B cell (primary cell): ENCODE measurements at regions not wholly inside any gene's neighbourhood (a gene's known extent, or its start where the extent isn't known, plus 50 kb on each side); places are given as distances from the start of the nearest gene placed in this dataset.
A peak's percentile ranks its signal among the peaks of the same experiment; 100 is the strongest.

ENCODE experiments used
- ATAC-seq: fragments of 200-7000 bp; cut with Tn5 transposase; one replicate; pipeline ENCODE4 v1.10.0; 2021; ENCODE audit warnings: low read depth, mild to moderate bottlenecking, moderate number of reproducible peaks, moderate library complexity
- CTCF ChIA-PET: fragments of 350-600 bp; sonication (Branson Sonifier 250); formaldehyde crosslinking; loops from one replicate; lab custom pipeline; 2021; ENCODE audit warnings: antibody characterized with exemption, inconsistent platforms; lab: Charles Lee
- POLR2A ChIA-PET: fragments of 350-600 bp; sonication (Branson Sonifier 250); formaldehyde crosslinking; loops from one replicate; lab custom pipeline; 2021; ENCODE audit warnings: antibody characterized with exemption; lab: Charles Lee
- DNase-seq: peaks from one replicate; pipeline ENCODE4 v3.0.0; 2013
- H2AFZ ChIP-seq: 2 replicates; pipeline ENCODE4 v1.6.1; 2012; ENCODE audit warnings: mild to moderate bottlenecking, low read depth, low read length; ENCODE audit not compliant: insufficient read depth, poor library complexity, severe bottlenecking
- H3K27ac ChIP-seq, 2 donors: 1 replicate in 1 of 2; 2 replicates in 1 of 2; pipeline ENCODE4 v1.5.1; 2012 to 2013; ENCODE audit warnings: low read length in 2 of 2, mild to moderate bottlenecking in 2 of 2, moderate library complexity in 1 of 2
- H3K27me3 ChIP-seq, 4 experiments: fragments of 200-600 bp in 1 of 4; sonication (generic) in 1 of 4; replicated peaks in 1 of 4; 1 replicate in 2 of 4; 2 replicates in 2 of 4; pipeline versions ENCODE4 v1.6.1 to v1.7.0; 2013 to 2016; ENCODE audit warnings: low read length in 3 of 4, mild to moderate bottlenecking in 2 of 4, mixed read lengths in 1 of 4, moderate library complexity in 1 of 4; ENCODE audit not compliant: insufficient read depth in 4 of 4, control insufficient read depth in 3 of 4; ENCODE audit errors: control extremely low read depth in 1 of 4
- H3K36me3 ChIP-seq, 2 experiments: replicated peaks in 1 of 2; 1 replicate in 1 of 2; 2 replicates in 1 of 2; pipeline versions ENCODE4 v1.6.1 to v1.7.1; 2013; ENCODE audit warnings: low read length in 1 of 2; ENCODE audit not compliant: insufficient read depth in 2 of 2, control insufficient read depth in 1 of 2; ENCODE audit errors: control extremely low read depth in 1 of 2, extremely low read depth in 1 of 2
- H3K4me1 ChIP-seq, 2 donors: fragments of 200-600 bp in 1 of 2; sonication (generic) in 1 of 2; 1 replicate in 1 of 2; 2 replicates in 1 of 2; pipeline versions ENCODE4 v1.5.1 to v1.6.1; 2013 to 2017; ENCODE audit warnings: low read length in 2 of 2; ENCODE audit not compliant: control insufficient read depth in 2 of 2, insufficient read depth in 2 of 2
- H3K4me2 ChIP-seq: replicated peaks from 2 replicates; pipeline ENCODE3; 2012; ENCODE audit warnings: mild to moderate bottlenecking, low read depth, low read length; ENCODE audit not compliant: poor library complexity, severe bottlenecking
- H3K4me3 ChIP-seq, 5 experiments: fragments of 200-600 bp in 1 of 5; sonication (generic) in 1 of 5; 1 replicate in 3 of 5; 2 replicates in 2 of 5; pipeline versions ENCODE4 v1.5.1 to v1.7.0; 2011 to 2016; ENCODE audit warnings: low read length in 4 of 5, mild to moderate bottlenecking in 4 of 5, low read depth in 2 of 5, control low read depth in 1 of 5, moderate library complexity in 1 of 5; ENCODE audit not compliant: insufficient read depth in 1 of 5; ENCODE audit errors: control extremely low read depth in 1 of 5, extremely low read depth in 1 of 5
- H3K79me2 ChIP-seq: fragments of 200-600 bp; sonication (generic); one replicate; pipeline ENCODE4 v1.6.0; 2016; ENCODE audit warnings: low read length; ENCODE audit not compliant: control insufficient read depth, insufficient read depth
- H3K9ac ChIP-seq: fragments of 200-600 bp; sonication (generic); 2 replicates; pipeline ENCODE4 v1.6.1; 2017; ENCODE audit warnings: mild to moderate bottlenecking, low read length, moderate library complexity
- H3K9me3 ChIP-seq, 3 donors: one replicate each; pipeline versions ENCODE4 v1.6.1 to v1.7.1; 2013; ENCODE audit warnings: low read length in 2 of 3; ENCODE audit not compliant: control insufficient read depth in 2 of 3, insufficient read depth in 1 of 3; ENCODE audit errors: control extremely low read depth in 1 of 3
- H4K20me1 ChIP-seq: 2 replicates; pipeline ENCODE4 v1.6.0; 2012; ENCODE audit warnings: mild to moderate bottlenecking, low read length; ENCODE audit not compliant: insufficient read depth, control insufficient read depth, poor library complexity, severe bottlenecking
- H3K27ac Mint-ChIP-seq: one replicate; pipeline ENCODE4 v1.8.0; 2021; ENCODE audit warnings: mixed read lengths
- H3K27me3 Mint-ChIP-seq: one replicate; pipeline ENCODE4 v1.8.0; 2021; ENCODE audit warnings: mixed read lengths
- H3K4me1 Mint-ChIP-seq: one replicate; pipeline ENCODE4 v1.8.0; 2021; ENCODE audit warnings: mixed read lengths
- H3K4me3 Mint-ChIP-seq: one replicate; pipeline ENCODE4 v1.8.0; 2021; ENCODE audit warnings: mixed read lengths
- H3K9me3 Mint-ChIP-seq: one replicate; pipeline ENCODE4 v1.8.0; 2022; ENCODE audit warnings: mixed read lengths; ENCODE audit not compliant: insufficient read depth
- CTCF ChIP-seq: fragments of 200-600 bp; IDR thresholded peaks from one replicate; pipeline ENCODE4 v1.8.0; 2022; ENCODE audit warnings: antibody characterized with exemption, mild to moderate bottlenecking
- EZH2 ChIP-seq: IDR thresholded peaks from 2 replicates; pipeline ENCODE4 v1.6.1; 2012; ENCODE audit warnings: borderline replicate concordance, low read depth, mild to moderate bottlenecking, moderate library complexity, low read length; ENCODE audit not compliant: insufficient read depth, poor library complexity, severe bottlenecking
- WGBS: methylation state at CpG from one replicate; pipeline ENCODE4 v1.1.5; 2013; ENCODE audit warnings: missing lambda C conversion rate; ENCODE audit not compliant: insufficient coverage; 5-methylcytosine and 5-hydroxymethylcytosine counted together
- intact Hi-C: fragments of 100-400 bp; cut with micrococcal nuclease; formaldehyde crosslinking; loops from one replicate; pipeline ENCODE4 v1.10.0; 2022

DNA sequence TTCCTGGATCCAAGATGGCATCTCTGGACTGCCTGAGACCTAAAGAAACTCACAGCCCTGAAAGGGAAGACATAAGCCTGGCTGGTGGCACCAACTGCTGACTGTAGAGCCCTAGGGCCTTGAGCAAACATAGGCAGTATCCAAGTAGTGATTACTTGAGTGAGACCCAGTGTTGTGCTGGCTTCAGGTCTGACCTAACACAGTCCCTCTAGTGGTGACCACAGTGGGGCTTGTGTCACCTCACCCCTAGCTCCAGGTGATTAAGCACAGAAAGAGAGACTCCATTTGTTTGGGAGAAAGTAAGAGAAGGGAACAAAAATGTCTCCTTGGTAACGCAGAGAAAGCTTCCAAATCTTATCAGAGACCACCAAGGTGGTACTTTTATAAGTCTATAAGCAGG is 496.3 kb upstream of the HTR2C start:
- no peak for TF ChIP-seq EZH2
- TF ChIP-seq CTCF, result no peak
- Histone ChIP-seq H3K27ac (no peak overlapping the region), H3K36me3 (no peaks in the 10 kb centered on the region), H3K79me2 (no peaks in the 10 kb centered on the region), H3K27me3 (no peaks in the 10 kb centered on the region), H3K4me3 (no peak overlapping the region), H3K4me2 (no peak overlapping the region), H3K9me3 (no peaks in the 10 kb centered on the region), H2AFZ (no peak overlapping the region), H3K9ac (no peak overlapping the region), H3K4me1 (no peaks in the 10 kb centered on the region), H4K20me1 (no peaks in the 10 kb centered on the region)
- WGBS, result no CpG with 5 or more reads among the region's 1 CpG
- no peak overlapping the region for H3K27ac Mint-ChIP-seq
- no peaks in the 10 kb centered on the region for H3K27me3 Mint-ChIP-seq
- ATAC-seq, result no peak
- ChIA-PET CTCF (interaction anchor here (0.6 kb wide), 1 partner anchor 21 kb away, joined by 3 read pairs; no protein-coding TSS in a partner anchor), POLR2A (no interaction called here)
- H3K4me1 Mint-ChIP-seq, result no peaks in the 10 kb centered on the region
- DNase-seq, result no peak
- intact Hi-C loops, result no loop called here
- no peaks in the 10 kb centered on the region for H3K9me3 Mint-ChIP-seq
- H3K4me3 Mint-ChIP-seq, result no peak overlapping the region

- H3K27me3 Mint-ChIP-seq, result no peaks in the 10 kb centered on the region
- Histone ChIP-seq H3K4me2 (no peak overlapping the region), H3K9me3 (no peaks in the 10 kb centered on the region), H4K20me1 (no peaks in the 10 kb centered on the region), H3K4me1 (peaks cover 0 to 4% of the 10 kb centered on the region in 2 donors), H3K4me3 (no peak overlapping the region), H3K36me3 (no peaks in the 10 kb centered on the region), H3K9ac (no peak overlapping the region), H2AFZ (no peak overlapping the region), H3K27ac (no peak overlapping the region), H3K79me2 (no peaks in the 10 kb centered on the region), H3K27me3 (no peaks in the 10 kb centered on the region)
- peaks cover 17% of the 10 kb centered on the region for H3K4me1 Mint-ChIP-seq
- ChIA-PET POLR2A (no interaction called here), CTCF (no interaction called here)
- WGBS, result no CpG with 5 or more reads among the region's 3 CpGs
- H3K27ac Mint-ChIP-seq, result peak overlapping the region; percentile 22
- ATAC-seq, result no peak
- no peak overlapping the region for H3K4me3 Mint-ChIP-seq
- peak; percentile 1 for DNase-seq
- TF ChIP-seq EZH2 (no peak), CTCF (no peak)
- intact Hi-C loops, result loop anchor here (10.0 kb wide), 2 partner anchors 153 to 333 kb away; no protein-coding TSS in a partner anchor
- no peaks in the 10 kb centered on the region for H3K9me3 Mint-ChIP-seq
Measured at GRCh38 chrX:114077773-114078172, 506.1 kb upstream of the HTR2C start.
